ENCODE measurements at regions not wholly inside any gene's neighbourhood (a gene's known extent, or its start where the extent isn't known, plus 50 kb on each side); places are given as distances from the start of the nearest gene placed in this dataset.
"Not testable (repeated sequence)": the region's sequence is repeated elsewhere in the genome, so short reads cannot be mapped to it uniquely, and the experiment has no call there.

DNA sequence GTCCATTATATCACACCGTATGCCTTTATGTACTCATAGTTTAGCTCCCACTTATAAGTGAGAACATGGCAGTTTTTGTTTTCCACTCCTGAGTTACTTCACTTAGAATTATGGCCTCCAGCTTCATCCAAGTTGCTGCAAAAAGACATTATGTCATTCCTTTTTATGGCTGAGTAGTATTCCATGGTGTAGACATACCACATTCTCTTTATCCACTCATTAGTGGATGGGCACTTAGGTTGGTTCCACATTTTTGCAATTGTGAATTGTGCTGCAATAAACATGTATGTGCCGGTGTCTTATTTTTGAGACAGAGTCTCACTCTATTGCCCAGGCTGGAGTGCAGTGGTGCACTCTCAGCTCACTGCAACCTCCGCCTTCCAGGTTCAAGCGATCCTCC lies 74.1 kb upstream of the IQSEC1 start:
- no peak for DNase-seq

DNA sequence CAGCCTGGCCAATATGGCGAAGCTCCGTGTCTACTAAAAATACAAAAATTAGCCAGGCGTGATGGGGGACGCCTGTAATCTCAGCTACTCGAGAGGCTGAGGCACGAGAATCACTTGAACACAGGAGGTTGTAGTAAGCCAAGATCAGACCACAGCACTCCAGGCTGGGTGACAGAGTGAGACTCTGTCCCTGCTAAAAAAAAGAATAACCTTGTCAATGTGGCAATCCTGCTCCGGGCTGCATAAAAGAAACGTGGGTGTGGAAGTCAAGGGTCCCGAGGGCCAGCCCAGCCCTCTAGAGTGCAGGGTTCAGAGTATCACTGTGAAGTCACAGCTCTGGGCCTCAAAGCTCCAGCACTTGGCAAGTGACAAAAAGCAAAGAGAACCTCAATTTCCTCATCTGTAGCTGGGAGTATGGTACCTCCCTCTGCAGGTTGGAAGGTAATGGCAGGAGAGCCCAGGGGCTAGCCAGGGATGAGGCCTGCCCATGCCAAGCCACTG lies 73.5 kb upstream of the IQSEC1 start:
- DNase-seq: no peak

DNA sequence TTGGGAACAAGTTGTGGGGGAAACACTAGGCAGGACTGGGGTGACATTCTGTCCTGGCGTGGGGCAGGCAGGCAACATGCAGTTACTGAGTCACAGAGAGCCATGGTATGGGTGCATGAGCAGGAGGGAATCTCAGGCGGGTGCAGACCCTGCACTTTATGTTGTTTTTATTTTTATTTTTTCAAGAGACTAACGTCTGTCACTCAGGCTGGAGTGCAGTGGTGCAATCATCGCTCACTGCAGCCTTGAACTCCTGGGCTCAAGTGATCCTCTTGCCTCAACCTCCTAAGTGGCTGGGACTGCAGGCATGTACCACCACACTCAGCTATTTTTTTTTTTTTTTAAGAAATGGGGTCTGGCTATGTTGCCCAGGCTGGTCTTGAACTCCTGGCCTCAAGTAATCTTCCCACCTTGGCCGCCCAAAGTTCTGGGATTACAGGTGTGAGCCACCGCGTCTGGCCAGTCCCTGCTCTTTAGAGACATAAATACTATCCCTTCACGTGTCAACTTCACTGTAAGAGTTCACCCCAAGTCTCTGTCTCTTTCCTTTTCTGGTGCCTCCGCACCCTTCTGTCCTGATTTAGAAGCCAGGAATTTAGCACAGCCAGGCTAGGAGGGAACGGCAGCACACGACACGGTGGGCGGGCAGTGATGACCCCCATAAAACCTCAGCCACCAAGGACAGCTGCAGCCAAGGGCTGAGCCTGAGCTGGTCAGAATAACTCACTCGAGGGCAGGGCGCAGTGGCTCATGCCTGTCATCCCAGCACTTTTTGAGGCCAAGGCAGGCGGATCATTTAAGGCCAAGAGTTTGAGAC lies 72.8 kb upstream of the IQSEC1 start:
- no peak for DNase-seq

DNA sequence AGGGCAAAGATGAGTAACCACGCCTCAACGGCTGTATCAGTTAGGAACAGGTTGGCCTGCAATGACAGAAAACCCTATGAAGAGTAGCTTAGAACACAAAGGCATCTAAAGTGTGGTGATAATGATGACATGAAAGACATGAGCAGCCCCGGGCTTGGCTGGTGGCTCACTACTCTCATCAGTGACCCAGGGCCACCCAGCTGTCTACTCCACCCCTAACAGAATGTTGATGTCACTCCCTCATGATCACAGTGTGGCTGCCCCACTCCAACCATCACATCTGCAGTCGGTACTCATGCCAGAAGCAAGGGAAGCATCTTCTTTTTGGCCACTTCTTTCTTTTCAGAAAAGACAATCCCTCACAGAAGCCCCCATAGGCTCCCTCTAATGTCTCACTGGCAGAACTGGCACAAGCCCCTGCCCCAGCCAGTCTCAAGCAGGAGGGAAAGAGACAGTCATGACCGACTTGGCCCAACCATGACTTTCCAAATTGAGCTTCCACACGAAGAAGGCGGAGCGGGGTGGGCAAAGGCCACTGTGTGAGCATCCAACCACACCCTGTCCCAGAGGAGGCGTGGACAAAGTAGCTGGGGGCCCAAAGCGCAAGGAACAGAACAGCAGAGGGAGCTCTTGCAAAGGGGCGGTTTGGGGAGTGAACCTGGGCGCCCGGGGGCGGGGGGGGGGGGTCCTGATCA lies 72.0 kb upstream of the IQSEC1 start:
- no peak for DNase-seq

DNA sequence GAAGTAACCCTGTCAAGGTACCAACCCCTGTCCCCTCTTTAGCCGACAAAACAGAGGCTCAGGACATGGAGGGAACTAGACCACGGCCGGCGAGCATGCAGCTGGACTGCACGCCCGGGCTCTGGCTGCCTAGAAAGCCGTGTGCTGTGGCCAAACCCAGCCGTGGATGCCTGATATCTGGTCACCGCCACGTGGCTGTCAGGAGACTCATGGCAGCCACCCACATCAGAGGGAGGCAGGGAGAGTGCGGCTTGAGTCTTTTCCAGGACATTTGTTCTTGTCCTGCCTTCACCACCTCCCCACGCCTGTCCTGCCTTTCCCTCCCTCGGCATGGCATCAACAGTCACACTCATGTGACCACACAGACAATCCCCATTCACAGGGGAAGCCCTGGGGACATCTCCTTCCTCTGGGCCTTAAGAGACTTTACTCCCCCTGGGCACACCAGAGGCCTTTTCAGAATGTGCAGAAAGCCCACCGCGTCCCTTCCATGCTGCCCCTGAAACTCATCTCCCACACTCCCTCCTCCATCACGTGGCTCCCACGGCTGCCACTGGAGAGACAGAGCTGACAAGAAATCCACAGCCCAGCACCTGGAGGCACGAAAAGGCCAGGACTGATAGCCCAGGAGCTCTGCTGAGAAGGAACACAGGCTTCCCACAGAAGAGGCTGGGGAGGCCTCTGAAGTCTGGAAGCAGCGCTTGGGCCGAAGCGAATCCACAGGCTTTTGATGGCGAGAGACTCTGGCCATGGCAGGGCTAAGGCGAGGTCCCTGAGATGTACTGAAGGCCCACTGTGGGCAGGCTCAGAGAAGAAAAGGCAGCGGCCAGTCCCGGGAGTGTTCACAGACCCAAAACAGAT lies 71.2 kb upstream of the IQSEC1 start:
- no peak for DNase-seq

DNA sequence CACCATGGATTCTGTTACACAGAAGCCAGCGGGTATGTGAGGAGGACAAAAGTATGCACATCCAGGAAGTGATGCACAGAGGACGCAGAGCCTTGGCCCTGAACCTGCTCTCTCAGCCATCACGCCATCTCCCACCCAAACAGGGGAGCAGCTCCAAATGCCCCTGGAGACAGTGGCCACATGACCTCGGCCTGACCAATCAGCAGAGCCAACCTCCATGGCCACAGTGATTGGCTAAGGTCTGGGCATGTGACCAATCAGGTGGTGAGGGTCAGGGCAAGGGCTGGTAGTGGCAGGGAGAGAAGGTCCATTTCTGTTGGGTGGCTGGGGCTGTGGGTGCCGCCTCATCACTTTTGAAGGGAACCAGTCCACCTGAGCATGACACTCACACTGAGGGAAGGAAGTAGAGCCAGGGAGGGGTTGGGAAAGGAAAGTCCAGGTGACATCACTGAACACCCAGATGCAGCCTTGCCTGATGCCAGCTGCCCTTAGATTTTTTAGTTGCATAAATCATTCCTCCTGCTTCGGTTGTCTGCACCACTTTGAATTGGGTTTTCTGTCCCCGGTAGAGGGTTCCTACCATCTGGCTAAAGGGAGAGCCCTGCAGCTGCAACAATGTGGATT lies 70.3 kb upstream of the IQSEC1 start:
- no peak for DNase-seq

DNA sequence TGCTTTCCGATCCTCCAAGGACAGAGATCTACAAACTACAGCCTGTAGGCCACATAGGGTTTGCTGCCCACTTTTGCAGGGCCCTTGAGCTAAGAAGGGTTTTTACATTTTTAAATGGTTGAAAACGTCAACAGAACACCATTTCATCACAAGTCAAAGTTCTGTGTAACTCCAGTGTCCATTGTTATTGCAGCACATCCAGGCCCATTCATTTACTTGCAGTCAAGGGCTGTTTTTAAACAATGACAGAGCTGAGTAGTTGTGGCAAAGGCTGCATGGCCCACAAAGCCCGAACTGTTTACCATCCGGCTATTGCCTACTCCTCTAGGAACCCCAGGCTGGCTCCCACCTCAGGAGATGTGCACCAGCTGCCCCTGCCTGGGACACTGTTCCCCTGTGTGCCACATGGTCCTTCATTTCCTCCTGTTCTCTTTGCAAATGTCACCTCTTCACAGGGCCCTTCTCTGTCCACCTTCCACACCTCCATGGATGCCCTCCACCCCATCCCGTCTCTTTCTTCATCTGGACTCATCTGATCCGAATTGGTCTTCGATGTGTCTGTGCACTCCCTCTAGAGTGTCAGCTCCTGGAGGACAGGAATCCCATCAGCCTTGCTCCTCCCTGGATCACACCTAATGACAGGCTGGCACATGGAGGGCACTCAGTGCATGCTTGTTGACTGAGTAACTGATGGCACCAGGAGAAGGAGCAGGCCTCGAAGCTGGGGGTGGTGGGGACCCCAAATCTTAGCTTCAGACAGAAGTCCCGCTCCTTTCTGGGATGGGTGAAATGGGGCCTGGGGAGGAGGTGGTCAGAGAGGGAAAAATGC lies 69.5 kb upstream of the IQSEC1 start:
- DNase-seq: no peak

DNA sequence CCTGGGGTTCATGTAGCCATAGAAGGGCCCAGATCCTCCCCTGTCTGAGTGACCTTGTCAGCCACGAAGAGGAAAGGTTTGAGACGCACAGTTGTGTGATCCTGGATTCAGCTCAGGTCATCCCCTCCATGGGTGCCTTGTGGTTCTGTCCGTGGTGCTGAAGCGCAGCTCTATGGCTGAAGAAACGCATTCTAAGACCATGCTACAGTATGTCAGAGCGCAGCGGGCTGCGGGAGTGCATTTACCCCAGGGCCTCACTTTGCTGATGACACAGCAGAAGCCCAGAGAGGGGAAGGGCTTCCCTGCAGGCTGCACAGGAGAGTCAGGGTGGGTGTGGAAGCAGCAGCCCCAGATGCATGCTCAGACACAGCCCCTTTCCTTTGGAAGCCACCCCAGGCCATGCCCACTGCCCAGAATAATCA lies 68.8 kb upstream of the IQSEC1 start:
- no peak for DNase-seq

DNA sequence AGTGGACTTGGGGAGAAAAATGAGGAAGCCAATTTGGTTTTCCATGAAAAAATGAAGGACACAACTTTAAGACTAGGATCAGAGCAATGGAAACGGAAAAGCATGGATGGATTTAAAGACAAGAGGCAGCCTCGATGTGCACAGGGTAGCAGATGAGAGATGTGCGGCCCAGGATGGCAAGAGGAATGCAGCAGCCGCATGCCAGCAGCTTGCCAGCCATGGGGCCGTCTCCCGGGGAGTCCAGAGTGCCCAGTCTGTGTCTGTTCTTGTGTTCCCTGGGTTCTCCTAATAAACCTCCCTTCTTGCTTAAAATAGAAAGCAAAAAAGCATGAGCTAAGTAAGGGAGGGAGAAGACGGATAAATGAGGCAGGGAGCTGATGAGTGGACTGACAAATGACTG lies 68.0 kb upstream of the IQSEC1 start:
- DNase-seq: no peak

DNA sequence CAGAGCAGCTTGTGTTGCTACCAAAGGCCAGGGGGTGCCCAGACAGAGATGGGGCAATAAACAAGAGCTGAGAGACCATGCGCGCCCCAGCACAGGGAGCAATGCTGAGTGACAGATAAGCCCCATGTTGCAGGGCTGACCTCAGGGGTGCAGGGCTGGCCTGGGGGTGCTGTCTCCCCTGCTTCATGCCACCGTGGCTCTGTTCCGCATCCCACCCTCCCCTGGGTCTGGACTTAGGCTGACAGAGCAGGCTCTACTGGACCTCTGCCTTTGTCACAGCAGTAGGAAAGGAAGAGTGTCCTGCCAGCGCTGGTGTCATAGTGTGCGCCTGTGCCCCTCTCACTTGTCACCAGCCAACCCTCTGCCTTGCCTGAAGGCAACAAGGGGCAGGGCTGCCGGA lies 67.4 kb upstream of the IQSEC1 start:
- DNase-seq: no peak

DNA sequence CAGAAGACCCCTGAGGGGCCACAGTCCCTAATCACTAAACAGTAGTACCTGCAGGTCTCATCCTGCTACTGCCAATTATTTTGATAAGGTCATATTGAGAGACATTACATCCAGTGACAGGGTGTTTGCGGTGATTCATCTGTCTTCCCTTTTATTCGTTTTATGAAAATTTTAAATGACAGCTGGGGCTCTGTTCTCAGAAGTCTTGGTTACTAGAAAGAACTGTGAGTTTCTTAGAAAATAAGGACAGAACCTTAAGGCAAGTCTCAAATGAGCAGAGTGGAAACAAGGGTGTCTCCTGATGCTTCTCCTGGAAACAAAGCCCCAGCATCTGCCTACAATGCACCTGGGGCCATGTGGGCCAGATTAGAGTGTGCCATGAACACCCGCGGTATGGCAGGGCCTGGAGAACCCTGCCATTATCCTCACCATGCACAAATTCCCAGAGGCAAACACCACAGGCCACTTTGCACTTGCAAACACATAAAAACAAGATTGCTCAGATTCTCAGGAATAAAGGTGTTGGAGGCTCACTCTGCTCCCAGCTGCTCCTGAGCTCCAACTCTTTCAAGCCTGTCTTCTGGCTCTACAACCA lies 66.3 kb upstream of the IQSEC1 start:
- DNase-seq: no peak

DNA sequence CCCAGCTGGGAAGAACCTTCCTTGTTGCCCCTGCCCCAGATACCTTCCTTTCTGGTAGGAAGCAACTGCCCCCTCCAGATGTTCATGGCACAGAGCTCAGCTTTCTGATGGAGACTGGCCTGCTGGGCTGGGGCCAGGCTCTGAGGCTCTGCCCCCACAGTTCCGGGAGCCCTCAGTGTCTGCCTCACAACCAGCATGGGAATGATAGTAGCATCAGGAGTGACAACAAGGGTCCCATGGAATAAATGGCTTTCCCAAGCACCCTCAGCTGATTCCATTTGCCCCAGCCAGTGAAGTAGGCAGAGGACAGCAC lies 65.6 kb upstream of the IQSEC1 start:
- no peak for DNase-seq

DNA sequence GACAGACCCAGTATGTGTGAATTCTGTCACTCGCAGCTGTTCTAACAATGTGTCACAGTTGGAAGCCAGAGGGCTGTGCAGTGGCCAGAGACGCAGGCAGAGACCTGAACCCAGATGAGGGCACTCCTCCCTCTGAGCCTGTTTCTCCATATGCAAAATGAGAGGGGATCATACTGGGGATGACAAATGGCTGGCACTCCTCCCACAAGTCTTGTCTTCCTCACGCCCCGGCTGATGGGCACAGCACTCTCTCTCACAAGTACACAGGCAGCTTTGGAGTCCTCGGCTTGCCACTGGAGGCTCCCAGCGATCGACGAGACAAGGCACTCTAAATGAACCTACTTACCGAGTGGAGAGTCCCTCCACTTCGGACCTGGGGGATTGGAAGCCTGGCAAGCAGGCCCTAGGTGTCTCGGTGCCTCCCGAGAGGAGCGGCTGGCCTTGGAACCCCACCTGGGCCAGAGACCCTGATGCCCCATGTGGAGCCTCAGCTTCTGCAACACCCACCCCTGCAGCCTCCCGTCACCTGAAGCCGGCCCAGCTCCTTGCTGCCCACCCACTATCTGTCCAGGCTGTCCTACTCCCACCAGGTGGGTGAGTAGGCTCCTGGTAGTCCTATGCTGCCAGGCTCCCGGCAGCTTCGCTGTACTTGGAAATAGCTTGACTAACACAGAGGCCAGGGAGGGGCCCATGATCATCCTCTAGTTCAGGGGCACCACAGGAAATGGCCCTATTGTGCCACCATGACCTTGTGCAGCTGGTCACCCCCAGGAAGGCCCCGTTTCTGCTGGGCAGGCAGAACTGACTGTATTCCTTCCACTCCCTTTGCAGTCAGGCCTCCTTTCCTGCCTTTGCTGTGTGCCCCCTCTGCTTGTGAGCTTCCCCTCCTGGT lies 65.0 kb upstream of the IQSEC1 start:
- DNase-seq: no peak

DNA sequence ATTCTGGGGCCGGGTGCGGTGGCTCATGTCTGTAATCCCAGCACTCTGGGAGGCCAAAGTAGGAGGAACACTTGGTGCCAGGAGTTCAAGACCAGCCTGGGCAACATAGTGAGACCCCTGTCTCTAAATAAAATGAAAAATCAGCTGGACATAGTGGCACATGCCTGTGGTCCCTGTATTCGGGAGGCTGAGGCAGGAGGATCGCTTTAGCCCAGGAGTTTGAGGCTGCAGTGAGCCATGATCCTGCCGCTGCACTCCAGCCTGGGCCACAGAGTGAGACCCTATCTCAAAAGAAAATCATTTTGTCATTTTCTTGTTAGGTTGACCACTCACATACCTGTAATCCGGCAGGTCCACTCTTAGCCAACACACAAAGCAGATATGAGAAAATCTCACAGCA lies 63.6 kb upstream of the IQSEC1 start:
- DNase-seq: not testable (repeated sequence)

DNA sequence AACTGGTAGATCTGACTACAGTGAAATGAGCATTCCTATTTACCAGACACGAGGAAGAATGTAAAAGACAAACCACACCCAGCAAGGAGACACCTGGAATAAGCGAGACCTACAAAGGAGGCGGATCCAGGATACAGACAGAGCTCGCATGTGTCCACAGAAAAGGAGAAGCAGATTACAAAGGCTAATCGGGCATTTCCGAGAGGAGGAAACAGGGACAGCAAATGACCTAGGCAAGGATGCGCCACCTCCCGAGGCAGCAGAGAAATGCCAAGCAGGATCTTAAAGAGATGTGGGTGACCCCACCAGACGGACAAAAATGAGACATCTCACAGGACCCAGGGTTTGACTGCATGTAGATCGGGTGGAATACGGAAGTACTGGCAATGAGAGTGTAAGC lies 63.2 kb upstream of the IQSEC1 start:
- no peak for DNase-seq

DNA sequence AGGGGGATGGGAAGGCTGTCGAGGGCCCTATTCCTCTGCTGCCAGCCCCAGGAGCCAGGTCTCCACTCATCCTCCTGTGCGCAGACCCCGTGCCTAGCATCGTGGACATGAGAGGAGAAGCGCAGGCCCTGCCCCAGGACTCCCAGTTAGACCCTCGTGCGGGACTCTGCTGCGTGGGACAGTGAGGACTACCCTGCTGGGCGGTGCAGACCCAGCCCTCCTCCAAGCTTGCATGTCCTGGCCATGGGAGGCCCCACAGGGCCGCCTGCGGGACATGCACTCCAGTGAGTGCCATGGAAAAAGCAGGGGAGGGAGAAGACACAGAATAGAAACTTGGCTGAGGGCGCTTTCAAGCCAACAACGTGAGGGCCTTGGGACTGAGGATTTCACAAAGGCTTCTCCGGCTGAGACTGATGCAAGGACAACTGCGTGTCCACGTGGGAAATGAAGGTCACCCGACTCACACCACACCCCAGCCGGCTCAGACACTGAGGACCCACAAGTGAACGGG lies 62.6 kb upstream of the IQSEC1 start:
- no peak for DNase-seq

DNA sequence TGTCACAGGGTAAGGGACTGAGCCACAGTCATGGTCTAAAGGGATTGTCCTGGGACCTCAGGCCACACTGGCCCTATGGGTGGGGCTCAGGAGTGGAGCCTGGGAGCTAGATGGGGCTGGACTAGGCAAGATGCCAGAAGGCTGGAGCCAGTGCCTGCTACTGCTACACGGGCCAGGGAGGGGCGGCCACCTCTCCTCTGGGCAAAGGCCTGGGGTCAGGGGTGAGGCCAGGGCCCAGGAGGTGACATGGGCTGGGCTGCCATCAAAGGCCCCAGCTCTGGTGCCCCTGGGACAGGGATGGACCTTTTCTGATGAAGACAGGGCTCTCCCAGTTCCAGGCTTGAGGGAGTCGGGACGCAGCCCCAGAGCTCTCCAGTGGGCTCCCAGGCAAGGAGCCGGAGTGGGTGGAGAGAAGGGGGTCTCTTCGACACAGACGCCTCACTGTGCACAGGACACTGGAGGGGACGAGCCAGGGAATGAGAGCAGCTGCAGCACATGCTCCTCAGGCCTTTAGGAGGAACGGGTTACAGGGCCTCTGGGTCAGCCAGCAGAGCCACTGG lies 62.1 kb upstream of the IQSEC1 start:
- no peak for DNase-seq

DNA sequence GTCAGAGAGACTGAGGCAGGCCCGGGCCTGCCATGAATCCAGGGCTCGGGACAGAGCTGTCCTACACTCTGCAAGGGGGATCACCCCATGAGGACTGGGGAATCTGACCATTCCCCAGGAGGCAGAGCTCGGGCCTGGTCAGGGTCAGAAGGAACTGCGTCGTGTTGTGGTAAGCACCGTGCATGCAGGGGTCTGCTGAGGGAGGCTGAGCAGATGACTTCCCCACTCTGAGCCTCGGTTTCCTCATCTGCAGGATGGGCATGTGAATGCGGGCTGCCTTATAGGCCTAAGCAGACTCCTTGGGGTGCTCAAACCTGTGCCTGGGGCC lies 61.6 kb upstream of the IQSEC1 start:
- DNase-seq: no peak

DNA sequence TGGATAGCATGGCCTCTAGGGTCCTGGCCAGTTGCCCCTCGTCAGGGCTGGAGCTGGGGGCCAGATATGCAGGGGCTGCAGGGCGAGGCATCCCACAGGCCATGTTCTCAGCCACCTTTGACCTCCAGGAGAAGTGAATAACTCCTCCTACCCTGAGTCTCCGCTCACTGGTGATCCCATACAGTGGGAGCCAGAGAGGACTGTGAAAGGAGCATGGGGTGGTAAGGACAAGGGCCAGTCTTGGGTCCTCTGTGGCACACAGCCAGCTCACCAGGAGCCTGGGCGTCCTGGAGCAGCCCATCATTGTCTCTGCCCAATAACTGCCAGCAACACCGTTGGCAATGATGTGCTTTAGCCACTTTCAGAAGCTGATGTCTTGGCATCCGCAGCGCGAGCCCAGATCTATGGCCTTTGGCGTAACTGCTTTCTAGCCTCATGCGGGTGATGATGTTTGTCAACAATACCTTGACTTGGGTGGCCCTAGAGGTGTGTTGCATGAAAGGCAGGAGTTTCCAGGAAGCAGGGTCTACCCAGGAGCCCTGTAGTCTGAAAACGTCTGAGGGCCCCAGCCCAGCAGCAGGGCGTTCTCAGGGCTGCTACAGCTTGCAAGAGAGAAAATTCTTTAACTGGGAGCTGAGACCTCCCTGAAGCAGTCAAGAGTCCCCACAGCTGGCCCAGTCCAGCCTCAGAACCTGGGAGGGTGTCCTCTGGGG lies 61.1 kb upstream of the IQSEC1 start:
- DNase-seq: no peak
